ENCODE measurements at regions not wholly inside any gene's neighbourhood (a gene's known extent, or its start where the extent isn't known, plus 50 kb on each side); places are given as distances from the start of the nearest gene placed in this dataset.

DNA sequence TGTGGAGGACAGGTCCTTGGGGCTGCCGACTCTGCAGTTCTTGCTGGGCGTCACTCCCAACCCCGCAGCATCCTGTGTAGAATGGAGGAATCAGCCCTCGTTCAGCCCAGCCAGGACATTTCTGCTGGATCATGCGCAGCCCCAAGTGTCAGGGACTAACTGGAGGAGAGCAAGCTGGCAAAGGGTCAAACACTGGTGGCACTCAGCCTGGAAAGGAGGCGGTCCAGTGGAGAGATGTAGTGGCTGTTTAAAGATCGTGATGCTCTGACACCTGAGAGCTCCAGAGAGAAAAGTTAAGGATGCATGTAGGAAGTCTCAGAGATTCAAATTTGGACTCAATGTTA lies 63.6 kb upstream of the SH3RF3 start:
- TF ChIP-seq, protein P1, sequence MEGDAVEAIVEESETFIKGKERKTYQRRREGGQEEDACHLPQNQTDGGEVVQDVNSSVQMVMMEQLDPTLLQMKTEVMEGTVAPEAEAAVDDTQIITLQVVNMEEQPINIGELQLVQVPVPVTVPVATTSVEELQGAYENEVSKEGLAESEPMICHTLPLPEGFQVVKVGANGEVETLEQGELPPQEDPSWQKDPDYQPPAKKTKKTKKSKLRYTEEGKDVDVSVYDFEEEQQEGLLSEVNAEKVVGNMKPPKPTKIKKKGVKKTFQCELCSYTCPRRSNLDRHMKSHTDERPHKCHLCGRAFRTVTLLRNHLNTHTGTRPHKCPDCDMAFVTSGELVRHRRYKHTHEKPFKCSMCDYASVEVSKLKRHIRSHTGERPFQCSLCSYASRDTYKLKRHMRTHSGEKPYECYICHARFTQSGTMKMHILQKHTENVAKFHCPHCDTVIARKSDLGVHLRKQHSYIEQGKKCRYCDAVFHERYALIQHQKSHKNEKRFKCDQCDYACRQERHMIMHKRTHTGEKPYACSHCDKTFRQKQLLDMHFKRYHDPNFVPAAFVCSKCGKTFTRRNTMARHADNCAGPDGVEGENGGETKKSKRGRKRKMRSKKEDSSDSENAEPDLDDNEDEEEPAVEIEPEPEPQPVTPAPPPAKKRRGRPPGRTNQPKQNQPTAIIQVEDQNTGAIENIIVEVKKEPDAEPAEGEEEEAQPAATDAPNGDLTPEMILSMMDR (IDR thresholded peaks at IDR 0.05 in 2 of 3, conservative IDR thresholded peaks at IDR 0.05 in 1 of 3; ENCODE audit: insufficient read depth in 2 of 3, low read depth in 1 of 3, low read length in 3 of 3) = no peak
- TF ChIP-seq ZNF274 (IDR thresholded peaks at IDR 0.05; ENCODE audit: borderline replicate concordance, low read depth, low read length) (no peak), ELF2 (CRISPR knock-in tag; IDR thresholded peaks at IDR 0.05) (no peak), EZH2 (IDR thresholded peaks at IDR 0.05; ENCODE audit: borderline replicate concordance, low read depth, low read length) (no peak), FOS (IDR thresholded peaks at IDR 0.05; ENCODE audit: extremely low read depth, insufficient read length) (no peak), ZFP1 (CRISPR knock-in tag; IDR thresholded peaks at IDR 0.05) (no peak), BHLHE40 (IDR thresholded peaks at IDR 0.05; ENCODE audit: low read length) (no peak), ETV6 (IDR thresholded peaks at IDR 0.05; ENCODE audit: borderline replicate concordance in 1 of 2, low read depth in 2 of 2, low read length in 1 of 2) (no peak), ETV6 (CRISPR knock-in tag; IDR thresholded peaks at IDR 0.05; ENCODE audit: borderline replicate concordance) (no peak), GMEB1 (CRISPR knock-in tag; IDR thresholded peaks at IDR 0.05) (no peak), ZBTB34 (CRISPR knock-in tag; IDR thresholded peaks at IDR 0.05) (no peak), SRSF1 (IDR thresholded peaks at IDR 0.05; ENCODE audit: low read depth, low read length) (no peak), FOSL1 (tag; conservative IDR thresholded peaks at IDR 0.05) (no peak)
- TF ChIP-seq, protein P2, sequence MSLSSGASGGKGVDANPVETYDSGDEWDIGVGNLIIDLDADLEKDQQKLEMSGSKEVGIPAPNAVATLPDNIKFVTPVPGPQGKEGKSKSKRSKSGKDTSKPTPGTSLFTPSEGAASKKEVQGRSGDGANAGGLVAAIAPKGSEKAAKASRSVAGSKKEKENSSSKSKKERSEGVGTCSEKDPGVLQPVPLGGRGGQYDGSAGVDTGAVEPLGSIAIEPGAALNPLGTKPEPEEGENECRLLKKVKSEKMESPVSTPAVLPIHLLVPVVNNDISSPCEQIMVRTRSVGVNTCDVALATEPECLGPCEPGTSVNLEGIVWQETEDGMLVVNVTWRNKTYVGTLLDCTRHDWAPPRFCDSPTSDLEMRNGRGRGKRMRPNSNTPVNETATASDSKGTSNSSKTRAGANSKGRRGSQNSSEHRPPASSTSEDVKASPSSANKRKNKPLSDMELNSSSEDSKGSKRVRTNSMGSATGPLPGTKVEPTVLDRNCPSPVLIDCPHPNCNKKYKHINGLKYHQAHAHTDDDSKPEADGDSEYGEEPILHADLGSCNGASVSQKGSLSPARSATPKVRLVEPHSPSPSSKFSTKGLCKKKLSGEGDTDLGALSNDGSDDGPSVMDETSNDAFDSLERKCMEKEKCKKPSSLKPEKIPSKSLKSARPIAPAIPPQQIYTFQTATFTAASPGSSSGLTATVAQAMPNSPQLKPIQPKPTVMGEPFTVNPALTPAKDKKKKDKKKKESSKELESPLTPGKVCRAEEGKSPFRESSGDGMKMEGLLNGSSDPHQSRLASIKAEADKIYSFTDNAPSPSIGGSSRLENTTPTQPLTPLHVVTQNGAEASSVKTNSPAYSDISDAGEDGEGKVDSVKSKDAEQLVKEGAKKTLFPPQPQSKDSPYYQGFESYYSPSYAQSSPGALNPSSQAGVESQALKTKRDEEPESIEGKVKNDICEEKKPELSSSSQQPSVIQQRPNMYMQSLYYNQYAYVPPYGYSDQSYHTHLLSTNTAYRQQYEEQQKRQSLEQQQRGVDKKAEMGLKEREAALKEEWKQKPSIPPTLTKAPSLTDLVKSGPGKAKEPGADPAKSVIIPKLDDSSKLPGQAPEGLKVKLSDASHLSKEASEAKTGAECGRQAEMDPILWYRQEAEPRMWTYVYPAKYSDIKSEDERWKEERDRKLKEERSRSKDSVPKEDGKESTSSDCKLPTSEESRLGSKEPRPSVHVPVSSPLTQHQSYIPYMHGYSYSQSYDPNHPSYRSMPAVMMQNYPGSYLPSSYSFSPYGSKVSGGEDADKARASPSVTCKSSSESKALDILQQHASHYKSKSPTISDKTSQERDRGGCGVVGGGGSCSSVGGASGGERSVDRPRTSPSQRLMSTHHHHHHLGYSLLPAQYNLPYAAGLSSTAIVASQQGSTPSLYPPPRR (CRISPR knock-in tag; IDR thresholded peaks at IDR 0.05; ENCODE audit: borderline replicate concordance) = no peak
